OCI-LY7 (cell line): ENCODE measurements at regions not wholly inside any gene's neighbourhood (a gene's known extent, or its start where the extent isn't known, plus 50 kb on each side); places are given as distances from the start of the nearest gene placed in this dataset.

Experiments
- BruUV-seq: library from RNA; stranded (reverse); fragments of 400-500 nt; replicated peaks from 2 replicates; lab custom pipeline; 2021; lab: Mats Ljungman, UMichigan
- CTCF ChIA-PET: fragments of 300-600 bp; sonication (Branson Sonifier 250); formaldehyde crosslinking; loops from one replicate; lab custom pipeline; 2022; ENCODE audit warnings: antibody characterized with exemption; ENCODE audit not compliant: unreplicated experiment; lab: Charles Lee
- POLR2A ChIA-PET: fragments of 300-600 bp; sonication (Branson Sonifier 250); formaldehyde crosslinking; loops from one replicate; lab custom pipeline; 2022; ENCODE audit warnings: antibody characterized with exemption; lab: Charles Lee
- DNase-seq: peaks from one replicate; pipeline ENCODE4 v3.0.0-alpha.2; 2015; ENCODE audit warnings: low spot score
- H2AFZ ChIP-seq: fragments of 200-600 bp; sonication (generic), shearing (Covaris generic); 2 replicates; pipeline ENCODE4 v1.6.1; 2014; ENCODE audit warnings: mild to moderate bottlenecking, antibody characterized with exemption, low read length, moderate library complexity
- H3K27ac ChIP-seq: fragments of 200-600 bp; sonication (generic); 2 replicates; pipeline ENCODE4 v1.5.1; 2014; ENCODE audit warnings: mixed run types, low read depth, mild to moderate bottlenecking, moderate library complexity, low read length, inconsistent platforms; ENCODE audit not compliant: poor library complexity, severe bottlenecking
- H3K36me3 ChIP-seq: fragments of 200-600 bp; sonication (generic); 2 replicates; pipeline ENCODE4 v1.6.1; 2014; ENCODE audit warnings: mild to moderate bottlenecking, antibody characterized with exemption, low read length, moderate library complexity, mixed read lengths; ENCODE audit not compliant: insufficient read depth
- H3K4me1 ChIP-seq: fragments of 200-600 bp; sonication (generic); 2 replicates; pipeline ENCODE4 v1.5.1; 2014; ENCODE audit warnings: mild to moderate bottlenecking, low read length; ENCODE audit not compliant: insufficient read depth, poor library complexity, severe bottlenecking
- H3K4me2 ChIP-seq: fragments of 200-600 bp; sonication (generic); 2 replicates; pipeline ENCODE4 v1.6.1; 2014; ENCODE audit warnings: mild to moderate bottlenecking, low read length
- H3K4me3 ChIP-seq: fragments of 200-600 bp; sonication (generic); 2 replicates; pipeline ENCODE4 v1.5.1; 2014; ENCODE audit warnings: mild to moderate bottlenecking, low read depth, low read length; ENCODE audit not compliant: poor library complexity, severe bottlenecking
- H3K79me2 ChIP-seq: fragments of 200-600 bp; sonication (generic); 2 replicates; pipeline ENCODE4 v1.6.1; 2016; ENCODE audit warnings: low read depth, mild to moderate bottlenecking, low read length, moderate library complexity, mixed read lengths; ENCODE audit not compliant: insufficient read depth
- H3K9me2 ChIP-seq: fragments of 200-600 bp; sonication (generic); 2 replicates; pipeline ENCODE4 v1.6.1; 2016; ENCODE audit warnings: mild to moderate bottlenecking, low read length, mixed read lengths; ENCODE audit not compliant: insufficient read depth
- H3K9me3 ChIP-seq: fragments of 200-600 bp; sonication (generic); 2 replicates; pipeline ENCODE4 v1.6.1; 2014; ENCODE audit warnings: mild to moderate bottlenecking, mixed run types, low read length, mixed read lengths
- H4K20me1 ChIP-seq: fragments of 200-600 bp; sonication (generic); 2 replicates; pipeline ENCODE4 v1.6.1; 2014; ENCODE audit warnings: mild to moderate bottlenecking, antibody characterized with exemption, low read length, moderate library complexity, mixed read lengths; ENCODE audit not compliant: insufficient read depth
- CTCF ChIP-seq: fragments of 200-600 bp; sonication (generic); conservative IDR thresholded peaks from 2 replicates; pipeline ENCODE4 v1.5.1; 2014; ENCODE audit warnings: mild to moderate bottlenecking, antibody characterized with exemption, low read length, moderate library complexity, mixed read lengths
- EZH2phosphoT487 ChIP-seq: fragments of 200-600 bp; sonication (generic); IDR thresholded peaks from 2 replicates; pipeline ENCODE4 v1.6.1; 2018; ENCODE audit warnings: low read depth, borderline replicate concordance, mild to moderate bottlenecking, mixed run types, antibody characterized with exemption, low read length, moderate library complexity, mixed read lengths
- intact Hi-C: fragments of 100-400 bp; cut with micrococcal nuclease; formaldehyde crosslinking; loops from one replicate; pipeline ENCODE4 v1.10.0; 2022; ENCODE audit not compliant: unreplicated experiment

DNA sequence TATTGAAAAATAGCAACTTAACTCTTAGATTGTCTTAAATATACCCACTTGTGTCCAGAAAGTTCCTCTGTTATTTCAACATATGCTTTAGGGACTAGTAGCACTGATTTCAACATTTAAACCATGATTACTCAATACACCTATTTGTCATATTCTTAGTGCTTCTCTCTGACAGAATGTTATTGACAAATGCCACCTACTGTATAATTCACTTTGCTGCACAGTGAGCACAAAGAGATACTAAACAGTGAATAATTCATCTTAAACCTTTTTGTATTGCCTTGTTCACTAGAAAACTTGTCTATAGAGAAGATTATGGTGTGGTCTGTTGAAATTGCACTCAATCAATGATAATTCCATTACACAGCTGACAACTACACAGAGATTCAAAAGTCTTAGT is 692.6 kb downstream of the PCDH17 start:
- no TSS peak for BruUV-seq
- Histone ChIP-seq H3K9me2 (no peaks in the 10 kb centered on the region; the same call in 1 of the 2 replicates), H3K27ac (no peak overlapping the region), H3K79me2 (no peaks in the 10 kb centered on the region), H3K4me3 (no peak overlapping the region), H2AFZ (no peak overlapping the region), H3K36me3 (no peaks in the 10 kb centered on the region), H3K9me3 (no peaks in the 10 kb centered on the region), H4K20me1 (no peaks in the 10 kb centered on the region), H3K4me1 (no peaks in the 10 kb centered on the region), H3K4me2 (no peak overlapping the region)
- TF ChIP-seq CTCF (no peak), EZH2phosphoT487 (no peak)
- CTCF ChIA-PET: no interaction called here
- POLR2A ChIA-PET: interaction anchor here (0.7 kb wide), 1 partner anchor 53 kb away, joined by 3 read pairs; no protein-coding TSS in a partner anchor
- no peak for DNase-seq
- intact Hi-C loops: no loop called here

GRCh38 chr13:58329746-58330145 is 698.2 kb downstream of the PCDH17 start:
- intact Hi-C loops: no loop called here
- no peak overlapping the region for H2AFZ ChIP-seq
- no peak overlapping the region for H3K27ac ChIP-seq
- no peaks in the 10 kb centered on the region for H3K9me2 ChIP-seq
- no peaks in the 10 kb centered on the region for H3K79me2 ChIP-seq
- no peak overlapping the region for H3K4me2 ChIP-seq
- no peak overlapping the region for H3K4me3 ChIP-seq
- BruUV-seq: no TSS peak
- CTCF ChIA-PET: no interaction called here
- DNase-seq: no peak
- POLR2A ChIA-PET: interaction anchor here (0.9 kb wide), 1 partner anchor 16 kb away, joined by 3 read pairs; no protein-coding TSS in a partner anchor
- no peaks in the 10 kb centered on the region for H3K36me3 ChIP-seq
- H3K9me3 ChIP-seq: no peaks in the 10 kb centered on the region
- no peaks in the 10 kb centered on the region for H4K20me1 ChIP-seq
- H3K4me1 ChIP-seq: no peaks in the 10 kb centered on the region
- no peak for TF ChIP-seq EZH2phosphoT487
- TF ChIP-seq CTCF: no peak

DNA sequence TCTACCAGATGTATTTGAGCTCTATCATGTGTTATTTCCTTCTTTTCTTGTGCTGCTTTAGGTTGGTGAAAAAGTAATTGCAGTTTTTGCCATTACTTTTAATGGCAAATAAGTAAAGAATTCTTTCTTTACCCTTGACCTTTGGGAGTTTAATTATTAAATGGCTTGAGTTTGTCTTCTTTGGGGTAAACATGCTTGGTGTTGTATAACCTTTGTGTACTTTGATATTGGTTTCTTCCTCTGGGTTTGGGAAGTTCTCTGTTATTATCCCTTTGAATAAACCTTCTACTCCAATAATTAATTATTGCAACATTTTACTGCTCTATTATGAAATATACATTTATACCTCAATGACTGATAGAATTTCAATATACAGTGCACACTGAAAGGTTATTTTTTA is 709.4 kb downstream of the PCDH17 start:
- no TSS peak for BruUV-seq
- Histone ChIP-seq H3K4me2 (no peak overlapping the region), H3K36me3 (no peaks in the 10 kb centered on the region), H3K79me2 (no peaks in the 10 kb centered on the region), H4K20me1 (no peaks in the 10 kb centered on the region), H3K9me2 (no peaks in the 10 kb centered on the region), H3K4me3 (no peak overlapping the region), H3K27ac (no peak overlapping the region), H2AFZ (no peak overlapping the region), H3K4me1 (no peaks in the 10 kb centered on the region), H3K9me3 (no peaks in the 10 kb centered on the region)
- intact Hi-C loops: no loop called here
- CTCF ChIA-PET: no interaction called here
- no peak for DNase-seq
- POLR2A ChIA-PET: no interaction called here
- TF ChIP-seq CTCF (no peak), EZH2phosphoT487 (no peak)
